Gastrocnemius medialis (tissue), 4 donors: ENCODE measurements at regions not wholly inside any gene's neighbourhood (a gene's known extent, or its start where the extent isn't known, plus 50 kb on each side); places are given as distances from the start of the nearest gene placed in this dataset.

ENCODE experiments used
- POLR2A ChIP-seq, 2 donors: fragments of 450-650 bp; IDR thresholded peaks; one replicate each; pipeline ENCODE4 v1.6.1; 2017; ENCODE audit warnings: antibody characterized with exemption in 2 of 2, mild to moderate bottlenecking in 2 of 2, moderate library complexity in 2 of 2
- TF ChIP-seq, protein P1 (sequence below), 5 experiments: fragments of 450-650 bp in 3 of 5; fragments of 200-600 bp in 2 of 5; sonication (generic) in 2 of 5; IDR thresholded peaks in 4 of 5; conservative IDR thresholded peaks in 1 of 5; 1 replicate in 4 of 5; 2 replicates in 1 of 5; pipeline ENCODE4 v1.5.1; 2016 to 2019; ENCODE audit warnings: antibody characterized with exemption in 5 of 5, mild to moderate bottlenecking in 3 of 5, moderate library complexity in 3 of 5

GRCh38 chr3:184453296-184453695 is 73.4 kb downstream of the CHRD start:
- TF ChIP-seq, protein P1, sequence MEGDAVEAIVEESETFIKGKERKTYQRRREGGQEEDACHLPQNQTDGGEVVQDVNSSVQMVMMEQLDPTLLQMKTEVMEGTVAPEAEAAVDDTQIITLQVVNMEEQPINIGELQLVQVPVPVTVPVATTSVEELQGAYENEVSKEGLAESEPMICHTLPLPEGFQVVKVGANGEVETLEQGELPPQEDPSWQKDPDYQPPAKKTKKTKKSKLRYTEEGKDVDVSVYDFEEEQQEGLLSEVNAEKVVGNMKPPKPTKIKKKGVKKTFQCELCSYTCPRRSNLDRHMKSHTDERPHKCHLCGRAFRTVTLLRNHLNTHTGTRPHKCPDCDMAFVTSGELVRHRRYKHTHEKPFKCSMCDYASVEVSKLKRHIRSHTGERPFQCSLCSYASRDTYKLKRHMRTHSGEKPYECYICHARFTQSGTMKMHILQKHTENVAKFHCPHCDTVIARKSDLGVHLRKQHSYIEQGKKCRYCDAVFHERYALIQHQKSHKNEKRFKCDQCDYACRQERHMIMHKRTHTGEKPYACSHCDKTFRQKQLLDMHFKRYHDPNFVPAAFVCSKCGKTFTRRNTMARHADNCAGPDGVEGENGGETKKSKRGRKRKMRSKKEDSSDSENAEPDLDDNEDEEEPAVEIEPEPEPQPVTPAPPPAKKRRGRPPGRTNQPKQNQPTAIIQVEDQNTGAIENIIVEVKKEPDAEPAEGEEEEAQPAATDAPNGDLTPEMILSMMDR (IDR thresholded peaks at IDR 0.05 in 4 of 5, conservative IDR thresholded peaks at IDR 0.05 in 1 of 5): no peak
- no peak for TF ChIP-seq POLR2A (IDR thresholded peaks at IDR 0.05)
